SKM-1 treated with dmso at 0.1 percent for 144 hours (cell line): ENCODE measurements at regions not wholly inside any gene's neighbourhood (a gene's known extent, or its start where the extent isn't known, plus 50 kb on each side); places are given as distances from the start of the nearest gene placed in this dataset.

Experiments used
- DNase-seq: peaks from one replicate; lab custom pipeline; 2025; ENCODE audit not compliant: unreplicated experiment; lab: John Stamatoyannopoulos, UW

DNA sequence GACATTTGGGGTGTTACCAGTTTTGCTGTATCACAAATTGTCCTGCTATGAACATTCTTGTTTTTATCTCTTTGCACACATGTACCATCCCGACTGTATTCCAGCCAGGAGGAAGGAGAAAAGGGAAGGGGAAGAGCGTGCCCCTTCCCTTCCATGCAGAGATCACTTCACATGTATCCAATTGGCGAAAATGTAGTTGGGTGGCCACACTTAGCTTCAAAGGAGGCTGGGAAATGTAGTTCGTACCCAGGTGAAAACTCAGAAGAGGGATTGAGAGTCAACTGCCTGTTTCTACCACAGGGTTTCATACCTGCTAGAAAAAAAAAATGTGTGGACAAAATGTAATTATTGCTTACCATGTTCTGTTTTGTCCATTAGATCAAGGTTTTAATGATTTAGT is 189.1 kb upstream of the PELI2 start:
- DNase-seq: no peak

DNA sequence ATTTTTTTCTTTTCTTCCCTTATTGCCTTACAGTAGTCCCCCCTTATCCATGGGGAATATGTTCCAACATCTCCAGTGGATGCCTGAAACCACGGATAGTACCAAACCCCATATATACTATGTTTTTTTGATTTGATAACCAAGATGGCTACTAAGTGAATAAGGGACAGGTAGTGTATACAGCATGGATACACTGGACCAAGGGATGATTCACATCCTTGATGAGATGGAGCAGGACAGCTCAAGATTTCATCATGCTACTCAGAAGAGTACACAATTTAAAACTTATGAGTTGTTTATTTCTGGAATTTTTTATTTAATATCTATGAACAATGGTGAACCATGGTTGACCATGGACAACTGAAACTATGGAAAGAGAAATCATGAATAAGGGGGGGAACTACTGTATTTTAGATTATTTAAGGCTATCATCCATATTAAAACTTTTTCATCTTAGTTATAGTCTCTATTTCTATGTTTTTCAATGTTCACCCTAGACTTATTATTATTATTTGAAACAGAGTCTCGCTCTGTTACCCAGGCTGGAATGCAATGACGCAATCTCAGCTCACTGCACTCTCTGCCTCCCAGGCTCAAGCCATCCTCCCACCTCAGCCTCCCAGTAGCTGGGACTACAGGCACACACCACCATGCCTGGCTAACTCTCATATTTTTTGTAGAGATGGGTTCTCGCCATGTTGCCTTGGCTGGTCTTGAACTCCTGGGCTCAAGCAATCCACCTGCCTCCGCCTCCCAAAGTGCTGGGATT is 188.0 kb upstream of the PELI2 start:
- DNase-seq: no peak

DNA sequence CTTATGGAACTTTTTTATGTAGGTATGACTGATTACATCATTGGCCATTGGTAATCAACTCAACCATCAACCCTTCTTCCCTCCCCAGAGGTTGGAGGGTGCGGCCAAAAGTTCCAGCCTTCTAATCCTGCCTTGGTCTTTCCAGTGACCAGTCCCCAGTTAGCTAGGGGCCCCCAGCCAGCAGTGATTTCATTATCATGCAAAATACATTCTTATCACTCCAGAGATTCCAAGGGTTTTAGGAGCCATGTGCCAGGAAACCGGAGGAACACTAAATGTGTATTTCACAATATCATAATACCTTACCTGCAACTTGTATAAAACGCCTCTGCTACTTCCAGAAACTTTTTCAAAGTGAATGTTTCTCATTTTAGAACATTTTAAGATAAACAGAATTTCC is 181.5 kb upstream of the PELI2 start:
- DNase-seq: no peak

DNA sequence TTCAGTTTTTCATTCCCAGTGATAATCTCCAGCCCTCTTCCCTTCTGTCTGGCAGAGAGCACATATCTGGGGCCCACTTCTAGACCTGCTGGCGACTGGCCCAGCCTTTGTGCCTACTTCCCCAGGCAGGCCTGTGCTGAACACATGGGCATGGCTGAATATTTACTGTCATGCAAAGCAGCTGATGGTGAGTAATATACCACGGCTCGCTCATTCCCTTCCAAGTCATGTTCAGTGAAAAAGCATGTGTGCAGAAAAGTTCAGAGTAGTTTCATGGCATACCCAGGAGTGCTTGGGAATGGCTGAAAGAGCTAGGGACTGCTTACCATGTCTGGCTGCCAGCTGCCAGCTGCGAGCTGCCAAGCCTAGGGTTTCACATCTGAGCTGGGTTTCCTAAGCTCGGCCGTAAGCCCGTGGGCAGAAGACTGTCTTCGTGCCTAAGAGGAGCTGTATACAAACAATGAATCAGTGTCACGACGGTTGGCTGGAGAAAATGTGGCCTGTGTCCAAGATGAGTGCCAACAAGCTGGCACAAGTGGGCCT is 179.9 kb upstream of the PELI2 start:
- no peak for DNase-seq

DNA sequence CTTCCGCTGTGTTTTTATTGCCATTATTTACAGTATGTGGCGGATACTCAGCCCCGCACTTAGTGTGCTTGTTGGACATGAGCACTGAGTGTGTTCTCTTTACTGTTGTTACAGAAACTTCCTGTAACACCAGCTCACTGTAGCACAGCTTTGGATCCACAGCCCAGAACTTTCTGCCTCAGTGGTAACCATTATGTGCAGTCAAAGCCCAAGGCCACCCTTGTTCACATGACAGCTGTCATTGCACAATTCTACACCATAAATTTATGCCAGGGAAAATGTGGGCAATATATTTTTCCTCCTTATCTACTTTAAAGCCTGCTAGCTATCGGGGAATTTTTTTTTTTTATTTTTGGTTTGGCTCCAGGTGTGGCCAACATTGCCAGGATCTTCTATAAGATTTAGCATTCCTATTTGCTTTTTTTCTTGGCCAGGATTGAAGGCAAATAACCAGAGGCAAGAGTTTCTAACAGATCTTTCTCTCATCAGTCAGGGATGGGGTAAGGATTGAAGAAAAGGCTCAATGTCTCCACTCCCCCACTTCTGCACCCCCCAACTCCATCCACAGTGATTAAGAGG is 176.0 kb upstream of the PELI2 start:
- DNase-seq: no peak

DNA sequence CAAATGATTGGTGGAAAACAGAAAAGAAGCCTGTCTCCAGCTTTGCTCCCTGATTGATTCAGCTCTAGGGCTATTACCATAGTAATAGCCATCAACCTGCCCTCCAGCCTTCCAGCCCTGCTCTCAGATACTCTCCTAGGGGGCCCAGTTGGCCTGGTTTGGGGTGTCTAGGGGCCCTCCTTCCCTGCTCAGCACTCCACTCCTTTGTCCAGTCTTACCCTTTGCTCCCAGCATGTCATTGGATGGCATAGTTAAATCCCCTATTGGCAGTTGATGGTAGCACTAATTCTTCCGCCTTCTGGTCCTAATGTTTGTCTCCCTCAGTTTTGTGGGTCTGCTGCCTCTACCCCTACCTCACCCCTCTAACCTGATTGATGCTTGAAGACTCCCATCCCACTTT is 175.4 kb upstream of the PELI2 start:
- no peak for DNase-seq

DNA sequence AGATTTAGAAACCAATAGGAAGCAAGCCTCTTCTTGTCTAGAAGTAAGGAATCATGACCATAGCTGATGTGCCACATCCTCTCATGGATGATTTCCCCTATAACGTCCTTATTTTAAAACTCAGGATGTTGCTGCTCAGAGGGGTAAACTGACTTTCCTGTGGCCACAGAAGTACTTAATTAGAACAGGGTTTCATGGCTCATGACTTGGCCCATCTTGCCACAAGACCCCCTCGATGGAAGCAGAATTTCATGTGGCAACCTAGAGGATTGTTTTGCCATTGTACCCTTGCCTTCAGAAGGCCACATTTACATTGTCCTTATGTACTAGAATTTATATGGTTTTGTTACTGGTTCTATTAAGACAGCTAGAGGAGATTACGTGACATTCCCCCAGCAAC is 173.5 kb upstream of the PELI2 start:
- no peak for DNase-seq

DNA sequence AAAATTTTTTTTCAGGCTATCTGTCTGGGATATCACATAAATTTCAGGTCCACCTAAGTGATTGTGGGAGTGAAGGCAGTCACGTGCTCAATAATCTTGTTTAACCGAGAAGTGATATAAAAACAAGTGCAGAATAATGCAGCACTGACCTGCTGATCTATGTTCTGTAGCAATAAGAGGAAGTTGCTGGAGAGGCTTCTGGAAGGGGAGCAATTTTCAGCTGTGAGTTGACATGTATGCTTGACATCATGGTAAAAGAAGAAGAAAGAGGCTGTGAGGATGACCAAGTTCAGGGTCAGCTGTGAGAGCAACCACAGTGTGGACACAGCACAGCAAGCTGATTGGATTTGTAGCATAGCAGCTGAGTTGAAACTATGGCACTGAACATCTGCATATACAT is 172.0 kb upstream of the PELI2 start:
- peak; percentile 24 for DNase-seq

DNA sequence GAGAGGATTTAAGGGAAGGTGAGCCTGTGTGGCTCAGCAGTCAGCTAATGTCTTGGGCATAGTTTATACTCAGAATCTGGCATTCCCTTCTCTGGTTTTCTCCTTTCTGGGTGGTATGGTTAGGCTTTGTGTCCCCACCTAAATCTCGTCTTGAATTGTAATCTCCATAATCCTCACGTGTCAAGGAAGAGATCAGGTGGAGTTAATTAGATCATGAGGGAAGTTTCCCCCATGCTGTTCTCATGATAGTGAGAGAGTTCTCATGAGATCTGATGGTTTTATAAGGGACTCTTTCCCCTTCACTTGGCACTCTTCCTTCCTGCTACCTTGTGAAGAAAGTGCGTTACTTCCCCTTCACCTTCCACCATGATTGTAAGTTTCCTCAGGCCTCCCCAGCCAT is 169.8 kb upstream of the PELI2 start:
- no peak for DNase-seq

DNA sequence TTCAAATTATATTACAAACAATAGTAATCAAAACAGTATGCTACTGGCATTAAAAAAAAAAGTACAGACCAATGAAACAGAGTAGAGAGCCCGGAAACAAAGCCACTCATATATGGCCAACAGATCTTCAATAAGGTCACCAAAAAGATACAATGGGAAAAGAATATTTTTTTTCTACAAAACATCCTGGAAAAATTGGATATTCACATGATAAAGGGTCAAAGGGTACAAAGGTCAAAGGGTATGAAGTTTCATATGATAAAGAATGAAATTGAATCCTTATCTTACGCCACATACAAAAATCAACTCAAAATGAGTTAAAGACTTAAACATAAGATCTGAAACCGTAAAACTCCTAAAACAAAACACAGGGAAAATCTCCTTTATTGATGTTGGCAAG is 168.5 kb upstream of the PELI2 start:
- no peak for DNase-seq

DNA sequence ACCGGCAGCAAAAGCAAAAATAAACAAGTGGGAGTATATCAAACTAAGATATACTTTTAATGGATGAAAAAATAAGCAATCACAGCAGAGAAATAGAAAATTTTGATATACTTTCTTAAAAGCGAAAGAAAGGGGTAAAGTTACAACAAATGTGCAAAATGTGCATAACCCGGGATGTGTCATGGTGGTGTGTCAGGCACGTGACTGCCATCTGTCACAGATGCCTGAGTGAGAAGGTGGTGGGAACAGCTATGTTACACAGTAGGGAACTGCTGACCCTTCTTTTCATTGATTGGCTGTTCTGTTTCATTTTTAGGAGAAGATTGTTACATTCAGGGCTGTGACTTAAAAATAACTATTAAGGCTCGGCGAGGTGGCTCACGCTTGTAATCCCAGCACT is 168.1 kb upstream of the PELI2 start:
- DNase-seq: no peak

DNA sequence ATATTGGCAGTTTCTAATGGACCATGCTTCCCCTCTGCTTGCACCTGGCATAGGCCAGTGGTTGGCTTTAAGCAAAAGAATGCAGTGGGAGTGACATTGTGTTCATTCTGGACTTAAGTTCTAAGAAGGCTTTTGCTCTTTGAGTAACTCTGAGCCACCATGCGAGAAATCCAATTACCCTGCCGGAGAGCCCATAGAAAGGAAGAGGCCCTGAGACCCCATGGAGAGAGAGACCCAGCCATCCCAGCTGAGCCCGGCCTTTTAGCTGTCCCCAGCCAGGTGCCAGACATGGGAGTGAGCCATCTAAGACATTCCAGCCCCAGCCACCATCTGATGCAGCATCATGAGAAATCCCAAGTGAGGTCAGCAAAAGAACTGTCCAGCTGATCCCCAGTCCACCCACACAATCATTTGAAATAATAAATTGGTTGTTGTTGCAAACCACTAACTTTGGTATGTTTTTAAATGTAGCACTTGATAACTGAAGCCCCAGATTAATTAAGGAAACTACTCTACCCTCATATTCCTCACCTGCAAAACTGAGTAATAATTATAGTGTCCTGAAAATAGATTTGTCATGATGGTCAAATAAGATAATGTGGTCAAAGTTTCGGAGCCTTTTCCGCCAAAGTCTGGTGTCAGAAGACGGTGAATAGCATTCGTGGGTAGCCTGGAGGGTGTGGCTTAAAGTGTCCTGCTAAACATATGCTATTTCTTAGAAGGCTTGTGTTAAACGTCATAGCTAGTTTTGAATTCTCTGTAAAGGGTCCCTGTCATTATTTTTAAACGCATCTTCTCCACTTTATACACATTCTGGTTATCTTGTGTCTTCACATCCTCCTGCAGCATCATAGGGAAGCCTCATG is 166.6 kb upstream of the PELI2 start:
- no peak for DNase-seq

DNA sequence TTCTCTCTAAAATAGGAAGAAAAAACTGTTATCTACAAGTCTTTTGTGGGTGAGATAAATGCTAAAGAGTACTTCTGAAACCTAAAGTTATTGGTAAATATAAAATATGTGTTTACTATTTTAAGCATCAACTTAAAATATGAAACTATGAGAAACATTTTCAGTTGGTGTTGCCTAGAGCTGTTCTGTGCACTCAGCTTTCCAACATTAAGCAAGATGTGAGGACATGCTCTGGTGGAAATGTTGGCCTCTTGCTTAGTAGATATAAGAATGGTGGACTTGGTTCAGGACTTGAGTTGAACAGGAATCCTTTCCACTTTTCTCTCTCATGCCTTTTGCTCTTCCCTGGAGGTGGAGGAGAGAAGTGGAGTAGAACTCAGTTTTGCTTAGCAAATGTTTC is 164.1 kb upstream of the PELI2 start:
- no peak for DNase-seq

DNA sequence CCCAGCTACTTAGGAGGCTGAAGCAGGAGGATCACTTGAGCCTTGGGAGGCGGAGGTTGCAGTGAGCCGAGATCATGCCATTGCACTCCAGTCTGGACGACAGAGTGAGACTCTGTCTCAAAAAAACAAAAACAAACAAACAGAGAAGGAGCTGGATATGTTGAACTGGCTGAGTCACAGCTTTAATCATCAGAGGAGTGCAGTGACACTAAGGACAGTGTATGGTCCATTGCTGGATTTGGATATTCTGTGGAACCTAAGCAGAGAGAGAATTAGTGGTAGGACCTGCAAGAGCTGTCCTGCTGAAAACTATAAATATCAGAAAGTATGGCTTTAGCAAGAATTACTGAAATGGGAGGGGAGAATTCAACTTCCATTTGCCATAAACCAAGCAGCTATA is 163.0 kb upstream of the PELI2 start:
- DNase-seq: no peak

DNA sequence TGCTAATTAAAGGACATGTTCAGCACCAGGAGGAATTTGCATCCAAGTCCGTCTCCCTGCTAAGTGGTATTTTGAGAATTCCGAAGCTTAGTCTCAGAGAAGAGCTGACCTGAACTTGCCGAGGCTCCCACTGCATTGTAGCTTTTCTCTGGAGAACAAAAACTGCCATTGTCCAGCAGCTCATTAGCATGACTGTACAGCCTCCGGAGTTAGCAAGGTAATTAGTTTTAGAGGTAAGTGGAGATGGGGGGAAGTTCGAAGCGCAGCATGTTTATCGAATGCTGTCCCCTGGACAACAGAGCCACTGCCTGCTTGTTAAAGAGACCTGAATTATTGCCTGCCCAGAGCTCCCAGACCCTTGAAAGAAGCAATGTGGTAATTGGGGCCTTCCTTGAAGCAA is 160.3 kb upstream of the PELI2 start:
- DNase-seq: no peak

DNA sequence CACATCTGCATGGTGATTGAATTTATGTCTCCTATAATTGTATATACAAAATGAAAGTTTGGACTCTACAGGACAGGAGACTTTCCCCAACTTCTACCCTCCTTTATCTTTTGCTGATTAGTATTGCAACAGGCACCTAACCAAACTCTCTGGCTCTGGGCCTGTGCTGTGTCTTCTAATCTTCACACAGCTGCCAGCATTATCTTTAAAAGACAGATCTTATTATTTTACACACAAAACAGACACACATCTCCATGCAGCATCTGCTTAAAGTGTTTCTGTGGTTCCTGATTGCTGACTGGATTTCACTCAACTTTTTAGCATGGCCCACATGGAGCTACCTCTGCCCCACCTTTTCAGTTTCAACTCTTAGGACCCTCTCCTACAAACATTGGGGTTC is 154.9 kb upstream of the PELI2 start:
- no peak for DNase-seq

DNA sequence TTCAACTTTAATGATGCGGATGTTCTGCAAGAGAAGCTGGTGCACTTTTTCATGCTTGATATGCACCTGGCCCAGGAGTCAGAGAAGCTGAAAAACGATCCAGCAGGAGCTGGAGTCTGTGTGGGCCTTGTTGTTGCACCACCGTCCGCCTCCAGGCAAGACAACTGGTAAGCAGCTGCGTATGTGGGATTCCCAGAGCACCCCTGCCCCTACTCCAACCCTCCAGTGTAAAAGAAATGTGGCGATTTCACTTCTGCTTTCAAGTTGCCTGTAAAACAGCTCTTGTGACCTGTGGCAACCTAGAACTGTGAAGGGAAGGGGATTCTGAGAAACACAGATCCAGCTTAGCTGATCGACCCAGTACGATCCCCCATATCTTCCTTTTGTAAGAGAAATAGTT is 154.1 kb upstream of the PELI2 start:
- DNase-seq: no peak

DNA sequence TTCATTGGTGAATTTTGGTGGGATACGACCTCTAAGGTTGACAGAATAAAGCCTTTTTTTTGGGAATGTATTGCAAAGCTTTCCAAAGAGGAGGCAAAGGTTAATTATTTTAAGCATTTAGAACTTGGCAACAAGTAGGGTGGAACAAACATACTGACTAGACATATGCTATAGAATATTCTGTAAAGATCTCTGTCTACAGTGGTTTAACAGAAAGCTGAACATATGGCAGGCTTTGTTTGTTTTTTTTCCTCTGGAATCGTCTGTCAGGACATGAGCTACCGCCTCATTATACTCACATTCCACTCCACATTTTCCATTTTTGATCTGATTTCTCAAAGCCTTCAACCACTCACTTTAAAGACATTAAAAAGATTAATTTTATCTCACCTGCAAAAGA is 153.4 kb upstream of the PELI2 start:
- DNase-seq: no peak

DNA sequence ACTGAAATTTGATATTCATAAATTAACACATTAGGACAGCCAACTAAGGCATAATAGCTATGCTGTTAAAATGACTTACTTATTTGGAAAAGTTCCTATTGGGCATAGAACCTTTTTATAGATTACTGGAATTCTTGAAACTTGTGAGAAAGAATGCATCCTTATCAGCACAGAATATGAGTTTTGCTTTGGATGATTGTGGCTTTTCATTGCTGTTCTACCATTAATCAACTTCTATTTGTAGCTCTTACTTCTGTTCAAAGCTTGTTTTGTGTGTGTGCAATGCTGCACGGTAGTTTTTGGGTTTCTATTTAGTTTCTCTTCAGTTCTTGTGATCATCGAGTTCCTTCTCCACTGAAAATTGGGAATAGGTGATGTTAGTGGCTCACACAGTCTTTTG is 152.4 kb upstream of the PELI2 start:
- DNase-seq: no peak

DNA sequence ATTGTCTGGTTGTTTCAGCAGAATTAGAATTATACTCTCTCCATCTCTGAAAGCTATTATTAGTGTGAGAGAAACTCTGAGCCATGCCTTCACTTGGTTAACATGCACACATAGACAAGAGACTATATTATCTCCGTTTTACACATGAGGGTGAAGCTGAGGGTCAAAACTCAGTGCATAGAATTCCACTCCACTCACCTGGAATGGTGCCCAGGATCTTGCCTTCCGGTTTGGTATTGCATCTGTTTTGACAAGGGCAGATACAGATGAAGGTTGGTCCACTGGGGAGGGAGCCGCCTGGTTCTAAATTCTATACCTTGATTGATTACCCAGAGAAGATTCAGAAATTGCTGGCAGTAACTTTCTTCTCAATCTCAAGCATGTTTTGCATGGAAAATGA is 149.5 kb upstream of the PELI2 start:
- no peak for DNase-seq

DNA sequence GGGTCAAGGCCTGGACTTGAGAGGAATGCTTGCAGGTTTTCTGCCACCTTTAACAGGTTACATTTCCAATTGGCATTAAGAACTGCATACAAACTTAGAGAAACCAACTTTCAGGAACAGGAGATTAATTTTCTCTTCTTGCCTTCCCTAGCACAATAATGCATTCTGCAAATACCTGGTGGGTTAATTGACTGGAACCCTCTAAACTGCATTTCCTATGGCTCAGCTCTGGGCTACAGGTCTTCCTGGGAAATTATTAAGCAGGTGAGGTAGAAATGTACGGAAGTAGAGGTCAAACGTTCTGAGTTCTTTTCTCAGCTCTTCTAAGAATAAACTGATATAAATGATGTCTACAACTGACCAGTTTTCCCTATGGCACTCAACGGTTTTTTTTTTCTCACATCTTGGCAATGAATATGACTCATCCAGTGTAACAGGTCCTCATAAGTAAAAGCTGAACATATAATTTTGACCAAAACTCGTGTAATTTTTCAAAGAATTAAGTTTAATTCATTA is 144.9 kb upstream of the PELI2 start:
- no peak for DNase-seq
